ENCODE measurements at regions not wholly inside any gene's neighbourhood (a gene's known extent, or its start where the extent isn't known, plus 50 kb on each side); places are given as distances from the start of the nearest gene placed in this dataset.

- no peak for DNase-seq (ENCODE audit: low read depth)
- H3K4me3 ChIP-seq (ENCODE audit: low read depth, low read length), result no peak overlapping the region
- TF ChIP-seq CTCF (IDR thresholded peaks at IDR 0.05; ENCODE audit: insufficient read depth, low read depth, low read length, missing control alignments), result no peak
These were observed 54.4 kb downstream of the ZNF503 start for GRCh38 chr10:75347186-75347585.

DNA sequence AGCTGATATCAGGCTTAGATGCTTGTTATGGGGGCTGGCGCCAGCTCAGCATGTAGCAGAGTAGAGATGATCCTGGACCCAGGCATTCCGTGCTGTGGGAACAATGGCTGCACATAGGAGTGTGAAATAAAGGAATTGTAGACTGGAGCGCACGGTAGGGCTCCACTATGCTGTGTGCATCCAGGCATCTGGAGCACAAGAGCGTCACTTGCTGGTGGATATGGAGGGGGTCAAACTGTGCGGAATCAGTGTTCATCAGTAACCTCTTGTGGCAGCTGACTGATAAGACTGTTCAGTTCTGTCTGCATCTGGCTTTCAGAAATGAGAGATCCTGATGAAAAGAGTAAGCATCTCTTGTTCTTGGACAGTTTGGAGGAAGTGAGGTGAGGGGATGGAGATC lies 55.8 kb downstream of the ZNF503 start:
- no peak for DNase-seq (ENCODE audit: low read depth)
- H3K4me3 ChIP-seq (ENCODE audit: low read depth, low read length), result no peak overlapping the region
- no peak for TF ChIP-seq CTCF (IDR thresholded peaks at IDR 0.05; ENCODE audit: insufficient read depth, low read depth, low read length, missing control alignments)

GRCh38 chr10:75344170-75344569 lies 57.4 kb downstream of the ZNF503 start:
- DNase-seq (ENCODE audit: low read depth), result no peak
- no peak overlapping the region for H3K4me3 ChIP-seq (ENCODE audit: low read depth, low read length)
- TF ChIP-seq CTCF (IDR thresholded peaks at IDR 0.05; ENCODE audit: insufficient read depth, low read depth, low read length, missing control alignments), result no peak

- TF ChIP-seq CTCF (IDR thresholded peaks at IDR 0.05; ENCODE audit: insufficient read depth, low read depth, low read length, missing control alignments), result no peak
- no peak overlapping the region for H3K4me3 ChIP-seq (ENCODE audit: low read depth, low read length)
- no peak for DNase-seq (ENCODE audit: low read depth)
These were observed 59.2 kb downstream of the ZNF503 start for GRCh38 chr10:75342397-75342796.

DNA sequence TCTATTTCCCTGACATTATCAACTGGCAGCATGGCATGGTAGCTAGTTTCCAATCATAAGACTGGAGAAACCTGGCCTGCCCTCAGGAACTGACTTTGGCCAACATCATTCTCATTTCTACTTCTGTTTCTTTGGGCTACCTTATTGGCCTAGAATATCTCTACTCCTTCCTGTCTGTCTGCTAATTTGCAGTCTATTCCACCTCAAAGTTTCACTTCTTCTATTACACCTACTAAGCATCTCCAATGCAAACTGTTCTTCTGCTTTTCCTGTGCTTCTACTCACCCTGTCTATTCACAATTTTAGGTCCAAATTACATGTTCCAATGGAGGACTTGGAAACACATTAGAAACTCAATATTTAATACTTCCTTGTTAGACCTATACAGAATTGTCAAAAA lies 65.6 kb downstream of the ZNF503 start:
- TF ChIP-seq CTCF (IDR thresholded peaks at IDR 0.05; ENCODE audit: insufficient read depth, low read depth, low read length, missing control alignments), result no peak
- DNase-seq (ENCODE audit: low read depth), result peak; percentile 35
- no peak overlapping the region for H3K4me3 ChIP-seq (ENCODE audit: low read depth, low read length)

DNA sequence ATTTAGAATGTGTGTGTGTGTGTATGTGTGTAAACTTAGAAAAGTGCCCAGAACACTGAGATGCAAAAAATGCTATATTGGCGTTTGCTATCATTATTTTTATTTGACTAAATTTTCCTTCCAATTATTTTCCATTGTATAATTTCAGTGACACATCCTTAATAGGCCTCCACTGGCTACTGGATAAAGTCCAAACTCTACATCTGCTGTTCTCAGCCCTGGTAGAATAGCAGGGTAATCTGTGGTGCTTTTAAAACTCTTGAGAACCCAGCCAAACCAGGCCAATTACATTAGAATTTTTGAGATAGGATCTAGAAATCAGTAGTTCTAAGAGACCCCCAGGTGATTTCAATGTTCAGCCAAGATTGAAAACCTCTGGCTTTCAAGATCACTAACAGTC lies 66.4 kb downstream of the ZNF503 start:
- no peak for DNase-seq (ENCODE audit: low read depth)
- H3K4me3 ChIP-seq (ENCODE audit: low read depth, low read length), result no peak overlapping the region
- TF ChIP-seq CTCF (IDR thresholded peaks at IDR 0.05; ENCODE audit: insufficient read depth, low read depth, low read length, missing control alignments), result no peak

GRCh38 chr10:75334720-75335119 lies 66.8 kb downstream of the ZNF503 start:
- H3K4me3 ChIP-seq (ENCODE audit: low read depth, low read length), result no peak overlapping the region
- no peak for DNase-seq (ENCODE audit: low read depth)
- TF ChIP-seq CTCF (IDR thresholded peaks at IDR 0.05; ENCODE audit: insufficient read depth, low read depth, low read length, missing control alignments), result no peak

Measured in GM12865 (cell line).